HEK293 (cell line): ENCODE measurements at regions not wholly inside any gene's neighbourhood (a gene's known extent, or its start where the extent isn't known, plus 50 kb on each side); places are given as distances from the start of the nearest gene placed in this dataset.

Experiments
- CTCF ChIP-seq: fragments of 450-650 bp; formaldehyde crosslinking; IDR thresholded peaks from 2 replicates; pipeline ENCODE4 v1.5.1; 2016; ENCODE audit warnings: missing biosample characterization, missing genetic modification characterization
- GLI2 ChIP-seq: fragments of 450-650 bp; formaldehyde crosslinking; IDR thresholded peaks from 2 replicates; pipeline ENCODE4; 2017; ENCODE audit warnings: missing biosample characterization, missing genetic modification characterization, low read depth, borderline replicate concordance
- REST ChIP-seq: fragments of 450-650 bp; formaldehyde crosslinking; IDR thresholded peaks from 2 replicates; pipeline ENCODE4 v1.5.1; 2016; ENCODE audit warnings: missing biosample characterization, missing genetic modification characterization
- TCF7L2 ChIP-seq: IDR thresholded peaks from 2 replicates; pipeline ENCODE4 v1.6.1; 2011; ENCODE audit warnings: low read depth, mild to moderate bottlenecking, inconsistent platforms, low read length, moderate library complexity, borderline replicate concordance
- ZNF146 ChIP-seq: fragments of 450-650 bp; formaldehyde crosslinking; IDR thresholded peaks from 2 replicates; pipeline ENCODE4 v1.5.1; 2016; ENCODE audit warnings: missing biosample characterization, missing genetic modification characterization
- ZNF202 ChIP-seq: fragments of 450-650 bp; formaldehyde crosslinking; IDR thresholded peaks from 2 replicates; pipeline ENCODE4 v1.5.1; 2016; ENCODE audit warnings: missing biosample characterization, missing genetic modification characterization, borderline replicate concordance
- ZNF311 ChIP-seq: fragments of 450-650 bp; formaldehyde crosslinking; IDR thresholded peaks from 2 replicates; pipeline ENCODE4 v1.5.1; 2017; ENCODE audit warnings: missing biosample characterization, missing genetic modification characterization, borderline replicate concordance
- ZNF350 ChIP-seq: fragments of 450-650 bp; formaldehyde crosslinking; IDR thresholded peaks from 2 replicates; pipeline ENCODE4 v1.5.0; 2017; ENCODE audit warnings: missing biosample characterization, mild to moderate bottlenecking, missing genetic modification characterization
- ZNF416 ChIP-seq: fragments of 450-650 bp; formaldehyde crosslinking; IDR thresholded peaks from 2 replicates; pipeline ENCODE4 v1.5.1; 2016; ENCODE audit warnings: missing biosample characterization, missing genetic modification characterization
- ZNF449 ChIP-seq: fragments of 450-650 bp; formaldehyde crosslinking; IDR thresholded peaks from 2 replicates; pipeline ENCODE4 v1.5.1; 2017; ENCODE audit warnings: missing biosample characterization, mild to moderate bottlenecking, missing genetic modification characterization, moderate library complexity
- ZNF529 ChIP-seq: fragments of 450-650 bp; formaldehyde crosslinking; IDR thresholded peaks from 2 replicates; pipeline ENCODE4 v1.5.1; 2017; ENCODE audit warnings: missing genetic modification characterization, missing biosample characterization; ENCODE audit not compliant: insufficient replicate concordance
- ZNF747 ChIP-seq: fragments of 450-650 bp; formaldehyde crosslinking; IDR thresholded peaks from 2 replicates; pipeline ENCODE4 v1.5.1; 2016; ENCODE audit warnings: missing biosample characterization, missing genetic modification characterization
- ZNF76 ChIP-seq: fragments of 450-650 bp; formaldehyde crosslinking; IDR thresholded peaks from 2 replicates; pipeline ENCODE4; 2016; ENCODE audit warnings: low read depth, missing biosample characterization, missing genetic modification characterization, borderline replicate concordance
- ZNF830 ChIP-seq: fragments of 450-650 bp; IDR thresholded peaks from 2 replicates; pipeline ENCODE4 v1.5.0; 2018; ENCODE audit warnings: missing biosample characterization, missing genetic modification characterization, low read depth, mild to moderate bottlenecking, moderate library complexity

- TF ChIP-seq ZNF311 (tag by site-specific recombination) (no peak), REST (no peak), CTCF (tag by site-specific recombination) (no peak), ZNF830 (tag by site-specific recombination) (no peak), ZNF202 (tag by site-specific recombination) (no peak), TCF7L2 (no peak), ZNF146 (no peak), ZNF76 (tag by site-specific recombination) (no peak), ZNF416 (tag by site-specific recombination) (no peak), ZNF529 (tag by site-specific recombination) (no peak), ZNF449 (no peak), GLI2 (no peak), ZNF350 (tag by site-specific recombination) (no peak), ZNF747 (no peak)
Observed at GRCh38 chr6:98634569-98634968, 199.8 kb upstream of the POU3F2 start.
